ENCODE measurements at regions not wholly inside any gene's neighbourhood (a gene's known extent, or its start where the extent isn't known, plus 50 kb on each side); places are given as distances from the start of the nearest gene placed in this dataset.

- ATAC-seq (ENCODE audit: low FRiP score) = no peak
- no peak for DNase-seq (ENCODE audit: low spot score)
- no peak for TF ChIP-seq CTCF (IDR thresholded peaks at IDR 0.05)
Observed at GRCh38 chr2:221775096-221775495, 203.0 kb upstream of the EPHA4 start.

GRCh38 chr2:221774136-221774535 lies 202.0 kb upstream of the EPHA4 start:
- no peak for ATAC-seq (ENCODE audit: low FRiP score)
- no peak for TF ChIP-seq CTCF (IDR thresholded peaks at IDR 0.05)
- DNase-seq (ENCODE audit: low spot score) = no peak

- no peak for ATAC-seq (ENCODE audit: low FRiP score)
- no peak for TF ChIP-seq CTCF (IDR thresholded peaks at IDR 0.05)
- DNase-seq (ENCODE audit: low spot score) = no peak
Observed at GRCh38 chr2:221771297-221771696, 199.2 kb upstream of the EPHA4 start.

- no peak for TF ChIP-seq CTCF (IDR thresholded peaks at IDR 0.05)
- ATAC-seq (ENCODE audit: low FRiP score) (no peak), DNase-seq (ENCODE audit: low spot score) (no peak)
Observed at GRCh38 chr2:221767106-221768012, 195.3 kb upstream of the EPHA4 start.

- no peak for ATAC-seq (ENCODE audit: low FRiP score)
- no peak for DNase-seq (ENCODE audit: low spot score)
- no peak for TF ChIP-seq CTCF (IDR thresholded peaks at IDR 0.05)
Observed at GRCh38 chr2:221762496-221762895, 190.4 kb upstream of the EPHA4 start.

GRCh38 chr2:221761260-221761659 lies 189.2 kb upstream of the EPHA4 start:
- no peak for TF ChIP-seq CTCF (IDR thresholded peaks at IDR 0.05)
- no peak for DNase-seq (ENCODE audit: low spot score)
- no peak for ATAC-seq (ENCODE audit: low FRiP score)

GRCh38 chr2:221758076-221758475 lies 186.0 kb upstream of the EPHA4 start:
- ATAC-seq (ENCODE audit: low FRiP score) = no peak
- no peak for TF ChIP-seq CTCF (IDR thresholded peaks at IDR 0.05)
- DNase-seq (ENCODE audit: low spot score) = no peak

Data from omental fat pad (tissue), 3 donors.